OCI-LY7 (cell line): ENCODE measurements at regions not wholly inside any gene's neighbourhood (a gene's known extent, or its start where the extent isn't known, plus 50 kb on each side); places are given as distances from the start of the nearest gene placed in this dataset.

Experiments used
- BruUV-seq: library from RNA; stranded (reverse); fragments of 400-500 nt; replicated peaks from 2 replicates; lab custom pipeline; 2021; lab: Mats Ljungman, UMichigan
- CTCF ChIA-PET: fragments of 300-600 bp; sonication (Branson Sonifier 250); formaldehyde crosslinking; loops from one replicate; lab custom pipeline; 2022; ENCODE audit warnings: antibody characterized with exemption; ENCODE audit not compliant: unreplicated experiment; lab: Charles Lee
- POLR2A ChIA-PET: fragments of 300-600 bp; sonication (Branson Sonifier 250); formaldehyde crosslinking; loops from one replicate; lab custom pipeline; 2022; ENCODE audit warnings: antibody characterized with exemption; lab: Charles Lee
- DNase-seq: peaks from one replicate; pipeline ENCODE4 v3.0.0-alpha.2; 2015; ENCODE audit warnings: low spot score
- H2AFZ ChIP-seq: fragments of 200-600 bp; sonication (generic), shearing (Covaris generic); 2 replicates; pipeline ENCODE4 v1.6.1; 2014; ENCODE audit warnings: mild to moderate bottlenecking, antibody characterized with exemption, low read length, moderate library complexity
- H3K27ac ChIP-seq: fragments of 200-600 bp; sonication (generic); 2 replicates; pipeline ENCODE4 v1.5.1; 2014; ENCODE audit warnings: mixed run types, low read depth, mild to moderate bottlenecking, moderate library complexity, low read length, inconsistent platforms; ENCODE audit not compliant: poor library complexity, severe bottlenecking
- H3K36me3 ChIP-seq: fragments of 200-600 bp; sonication (generic); 2 replicates; pipeline ENCODE4 v1.6.1; 2014; ENCODE audit warnings: mild to moderate bottlenecking, antibody characterized with exemption, low read length, moderate library complexity, mixed read lengths; ENCODE audit not compliant: insufficient read depth
- H3K4me1 ChIP-seq: fragments of 200-600 bp; sonication (generic); 2 replicates; pipeline ENCODE4 v1.5.1; 2014; ENCODE audit warnings: mild to moderate bottlenecking, low read length; ENCODE audit not compliant: insufficient read depth, poor library complexity, severe bottlenecking
- H3K4me2 ChIP-seq: fragments of 200-600 bp; sonication (generic); 2 replicates; pipeline ENCODE4 v1.6.1; 2014; ENCODE audit warnings: mild to moderate bottlenecking, low read length
- H3K4me3 ChIP-seq: fragments of 200-600 bp; sonication (generic); 2 replicates; pipeline ENCODE4 v1.5.1; 2014; ENCODE audit warnings: mild to moderate bottlenecking, low read depth, low read length; ENCODE audit not compliant: poor library complexity, severe bottlenecking
- H3K79me2 ChIP-seq: fragments of 200-600 bp; sonication (generic); 2 replicates; pipeline ENCODE4 v1.6.1; 2016; ENCODE audit warnings: low read depth, mild to moderate bottlenecking, low read length, moderate library complexity, mixed read lengths; ENCODE audit not compliant: insufficient read depth
- H3K9me2 ChIP-seq: fragments of 200-600 bp; sonication (generic); 2 replicates; pipeline ENCODE4 v1.6.1; 2016; ENCODE audit warnings: mild to moderate bottlenecking, low read length, mixed read lengths; ENCODE audit not compliant: insufficient read depth
- H3K9me3 ChIP-seq: fragments of 200-600 bp; sonication (generic); 2 replicates; pipeline ENCODE4 v1.6.1; 2014; ENCODE audit warnings: mild to moderate bottlenecking, mixed run types, low read length, mixed read lengths
- H4K20me1 ChIP-seq: fragments of 200-600 bp; sonication (generic); 2 replicates; pipeline ENCODE4 v1.6.1; 2014; ENCODE audit warnings: mild to moderate bottlenecking, antibody characterized with exemption, low read length, moderate library complexity, mixed read lengths; ENCODE audit not compliant: insufficient read depth
- CTCF ChIP-seq: fragments of 200-600 bp; sonication (generic); conservative IDR thresholded peaks from 2 replicates; pipeline ENCODE4 v1.5.1; 2014; ENCODE audit warnings: mild to moderate bottlenecking, antibody characterized with exemption, low read length, moderate library complexity, mixed read lengths
- EZH2phosphoT487 ChIP-seq: fragments of 200-600 bp; sonication (generic); IDR thresholded peaks from 2 replicates; pipeline ENCODE4 v1.6.1; 2018; ENCODE audit warnings: low read depth, borderline replicate concordance, mild to moderate bottlenecking, mixed run types, antibody characterized with exemption, low read length, moderate library complexity, mixed read lengths
- intact Hi-C: fragments of 100-400 bp; cut with micrococcal nuclease; formaldehyde crosslinking; loops from one replicate; pipeline ENCODE4 v1.10.0; 2022; ENCODE audit not compliant: unreplicated experiment

DNA sequence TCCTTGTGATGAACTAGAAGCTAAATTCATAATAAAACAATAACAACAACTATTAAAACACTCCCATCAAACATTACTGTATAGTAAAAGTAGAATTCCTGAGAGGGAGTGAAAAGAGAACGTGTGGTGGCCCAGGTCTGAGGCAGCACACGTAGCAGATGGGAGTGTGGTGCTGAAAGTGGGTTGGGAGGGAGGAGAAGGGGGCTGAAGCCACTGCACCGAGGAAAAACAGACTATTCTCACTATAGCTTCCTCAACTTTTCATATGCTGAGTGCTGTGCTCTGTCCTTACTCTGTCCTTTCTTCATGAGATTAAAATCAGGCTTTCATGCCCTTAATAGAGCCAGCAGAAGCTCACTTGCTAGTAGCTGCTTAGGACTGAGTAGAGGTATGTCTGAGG is 170.9 kb downstream of the PCSK1 start:
- CTCF ChIA-PET: no interaction called here
- no peaks in the 10 kb centered on the region for H3K36me3 ChIP-seq
- POLR2A ChIA-PET: interaction anchor here (0.8 kb wide), 1 partner anchor 77 kb away, joined by 3 read pairs; no protein-coding TSS in a partner anchor
- H2AFZ ChIP-seq: no peak overlapping the region
- H3K4me1 ChIP-seq: no peaks in the 10 kb centered on the region
- H3K4me2 ChIP-seq: no peak overlapping the region
- H3K79me2 ChIP-seq: no peaks in the 10 kb centered on the region
- no peak for DNase-seq
- intact Hi-C loops: no loop called here
- H4K20me1 ChIP-seq: no peaks in the 10 kb centered on the region
- TF ChIP-seq CTCF (no peak), EZH2phosphoT487 (no peak)
- H3K27ac ChIP-seq: no peak overlapping the region
- H3K9me2 ChIP-seq: no peaks in the 10 kb centered on the region
- 0 out of 2 replicates have a peak, but pooled peaks cover 4% of the 10 kb centered on the region for H3K9me3 ChIP-seq
- BruUV-seq: no TSS peak
- no peak overlapping the region for H3K4me3 ChIP-seq

GRCh38 chr5:96260009-96260408 is 173.0 kb downstream of the PCSK1 start:
- intact Hi-C loops: no loop called here
- Histone ChIP-seq H3K9me2 (no peaks in the 10 kb centered on the region), H3K36me3 (no peaks in the 10 kb centered on the region), H3K79me2 (no peaks in the 10 kb centered on the region), H3K27ac (no peak overlapping the region), H3K9me3 (no peaks in the 10 kb centered on the region), H2AFZ (no peak overlapping the region), H3K4me1 (no peaks in the 10 kb centered on the region), H3K4me3 (no peak overlapping the region), H4K20me1 (no peaks in the 10 kb centered on the region), H3K4me2 (no peak overlapping the region)
- no peak for TF ChIP-seq CTCF
- TF ChIP-seq EZH2phosphoT487: no peak
- ChIA-PET POLR2A (no interaction called here), CTCF (no interaction called here)
- no peak for DNase-seq
- no TSS peak for BruUV-seq

DNA sequence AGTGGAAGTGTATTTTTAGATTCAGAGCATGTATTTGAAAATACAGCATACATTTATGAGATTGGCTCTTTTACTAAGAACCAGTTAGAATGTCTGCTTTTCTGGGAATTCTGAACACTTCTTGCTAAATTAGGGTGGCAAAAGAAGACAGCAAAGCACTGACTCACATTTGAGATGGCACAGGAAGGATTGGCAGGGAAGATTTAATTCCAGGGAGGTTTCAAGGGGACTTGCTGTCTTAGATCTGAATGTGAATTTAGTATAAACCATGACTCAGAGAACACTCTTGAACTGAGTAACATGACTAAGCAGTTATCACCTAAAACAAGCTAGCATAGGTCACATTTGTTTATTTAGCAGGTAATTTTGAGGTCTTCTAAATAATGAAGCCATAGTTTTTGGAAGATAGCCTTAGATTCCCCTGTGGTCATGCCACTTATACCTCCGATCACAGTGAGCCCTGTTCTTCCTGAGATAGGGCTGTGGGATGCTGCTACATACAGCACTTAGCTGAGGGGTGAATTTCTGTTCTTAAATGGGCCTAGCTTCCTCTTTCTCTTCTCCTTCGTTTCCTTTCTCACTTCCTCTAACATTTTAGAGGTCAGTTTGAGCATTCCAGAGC is 173.8 kb downstream of the PCSK1 start:
- H3K36me3 ChIP-seq: no peaks in the 10 kb centered on the region
- intact Hi-C loops: no loop called here
- no peak overlapping the region for H2AFZ ChIP-seq
- DNase-seq: no peak
- ChIA-PET CTCF (no interaction called here), POLR2A (no interaction called here)
- H3K9me2 ChIP-seq: no peaks in the 10 kb centered on the region
- BruUV-seq: no TSS peak
- H3K4me2 ChIP-seq: no peak overlapping the region
- H4K20me1 ChIP-seq: no peaks in the 10 kb centered on the region
- H3K4me3 ChIP-seq: no peak overlapping the region
- no peaks in the 10 kb centered on the region for H3K4me1 ChIP-seq
- no peaks in the 10 kb centered on the region for H3K79me2 ChIP-seq
- no peak overlapping the region for H3K27ac ChIP-seq
- TF ChIP-seq EZH2phosphoT487: no peak
- TF ChIP-seq CTCF: no peak
- no peaks in the 10 kb centered on the region for H3K9me3 ChIP-seq
